Bone marrow (tissue), 2 donors: ENCODE measurements at regions not wholly inside any gene's neighbourhood (a gene's known extent, or its start where the extent isn't known, plus 50 kb on each side); places are given as distances from the start of the nearest gene placed in this dataset.
"Not testable (repeated sequence)": the region's sequence is repeated elsewhere in the genome, so short reads cannot be mapped to it uniquely, and the experiment has no call there.

Experiments used
- DNase-seq, 2 donors: peaks; one replicate each; lab custom pipeline; 2025; lab: John Stamatoyannopoulos, UW

- no peak for DNase-seq
These were observed 210.1 kb upstream of the SPRY2 start for GRCh38 chr13:80550971-80551441.

- DNase-seq: no peak
These were observed 208.0 kb upstream of the SPRY2 start for GRCh38 chr13:80548915-80549314.

- DNase-seq: no peak
These were observed 207.2 kb upstream of the SPRY2 start for GRCh38 chr13:80547885-80548825.

GRCh38 chr13:80547341-80547740 is 206.4 kb upstream of the SPRY2 start:
- no peak for DNase-seq

- DNase-seq: no peak
These were observed 192.2 kb upstream of the SPRY2 start for GRCh38 chr13:80533175-80533574.

- no peak for DNase-seq
These were observed 190.0 kb upstream of the SPRY2 start for GRCh38 chr13:80530902-80531301.

- DNase-seq: no peak
These were observed 189.3 kb upstream of the SPRY2 start for GRCh38 chr13:80530191-80530590.

- no peak for DNase-seq
These were observed 188.8 kb upstream of the SPRY2 start for GRCh38 chr13:80529734-80530133.

- no peak for DNase-seq
These were observed 187.8 kb upstream of the SPRY2 start for GRCh38 chr13:80528733-80529132.

- no peak for DNase-seq
These were observed 186.5 kb upstream of the SPRY2 start for GRCh38 chr13:80527400-80527799.

GRCh38 chr13:80524447-80525215 is 183.7 kb upstream of the SPRY2 start:
- DNase-seq: no peak

- DNase-seq: no peak
These were observed 182.2 kb upstream of the SPRY2 start for GRCh38 chr13:80523134-80523533.

GRCh38 chr13:80522463-80522862 is 181.5 kb upstream of the SPRY2 start:
- DNase-seq: not testable (repeated sequence)

GRCh38 chr13:80516818-80517348 is 176.0 kb upstream of the SPRY2 start:
- DNase-seq: no peak

- DNase-seq: no peak
These were observed 174.4 kb upstream of the SPRY2 start for GRCh38 chr13:80515296-80515695.

GRCh38 chr13:80513196-80513595 is 172.3 kb upstream of the SPRY2 start:
- no peak for DNase-seq

- no peak for DNase-seq
These were observed 169.8 kb upstream of the SPRY2 start for GRCh38 chr13:80510686-80511085.

- no peak for DNase-seq
These were observed 168.3 kb upstream of the SPRY2 start for GRCh38 chr13:80509264-80509663.

- no peak for DNase-seq
These were observed 167.1 kb upstream of the SPRY2 start for GRCh38 chr13:80508031-80508430.

GRCh38 chr13:80504453-80504852 is 163.5 kb upstream of the SPRY2 start:
- DNase-seq: no peak

GRCh38 chr13:80502359-80502758 is 161.4 kb upstream of the SPRY2 start:
- no peak for DNase-seq

GRCh38 chr13:80501556-80501955 is 160.6 kb upstream of the SPRY2 start:
- DNase-seq: no peak
